ENCODE measurements at regions not wholly inside any gene's neighbourhood (a gene's known extent, or its start where the extent isn't known, plus 50 kb on each side); places are given as distances from the start of the nearest gene placed in this dataset.

GRCh38 chr15:85967553-85967952, 112.1 kb upstream of the AGBL1 start:
- H3K36me3 ChIP-seq (ENCODE audit: control insufficient read depth, insufficient read depth, low read length) = no peaks in the 10 kb centered on the region
- TF ChIP-seq CTCF (IDR thresholded peaks at IDR 0.05; ENCODE audit: insufficient read depth, low read length, severe bottlenecking) = no peak
- no peaks in the 10 kb centered on the region for H3K27me3 ChIP-seq (ENCODE audit: control insufficient read depth, insufficient read depth, low read length)
- DNase-seq (ENCODE audit: low read depth) (no peak), FAIRE-seq (no peak)
- H3K4me3 ChIP-seq (ENCODE audit: low read depth, low read length) = no peak overlapping the region

GRCh38 chr15:85972805-85973540, 106.7 kb upstream of the AGBL1 start:
- Histone ChIP-seq H3K4me3 (ENCODE audit: low read depth, low read length) (no peak overlapping the region), H3K27me3 (ENCODE audit: control insufficient read depth, insufficient read depth, low read length) (no peaks in the 10 kb centered on the region), H3K36me3 (ENCODE audit: control insufficient read depth, insufficient read depth, low read length) (no peaks in the 10 kb centered on the region)
- TF ChIP-seq CTCF (IDR thresholded peaks at IDR 0.05; ENCODE audit: insufficient read depth, low read length, severe bottlenecking) = no peak
- no peak for FAIRE-seq
- no peak for DNase-seq (ENCODE audit: low read depth)

- DNase-seq (ENCODE audit: low read depth) (no peak), FAIRE-seq (no peak)
- no peak for TF ChIP-seq CTCF (IDR thresholded peaks at IDR 0.05; ENCODE audit: insufficient read depth, low read length, severe bottlenecking)
- Histone ChIP-seq H3K36me3 (ENCODE audit: control insufficient read depth, insufficient read depth, low read length) (no peaks in the 10 kb centered on the region), H3K4me3 (ENCODE audit: low read depth, low read length) (no peak overlapping the region), H3K27me3 (ENCODE audit: control insufficient read depth, insufficient read depth, low read length) (no peaks in the 10 kb centered on the region)
Measured at GRCh38 chr15:85973584-85974347, 105.9 kb upstream of the AGBL1 start.

GRCh38 chr15:85974348-85974705, 105.3 kb upstream of the AGBL1 start:
- peak; percentile 63 for DNase-seq (ENCODE audit: low read depth)
- Histone ChIP-seq H3K36me3 (ENCODE audit: control insufficient read depth, insufficient read depth, low read length) (no peaks in the 10 kb centered on the region), H3K27me3 (ENCODE audit: control insufficient read depth, insufficient read depth, low read length) (no peaks in the 10 kb centered on the region), H3K4me3 (ENCODE audit: low read depth, low read length) (no peak overlapping the region)
- TF ChIP-seq CTCF (IDR thresholded peaks at IDR 0.05; ENCODE audit: insufficient read depth, low read length, severe bottlenecking) = no peak
- no peak for FAIRE-seq

GRCh38 chr15:85974742-85975141, 104.9 kb upstream of the AGBL1 start:
- FAIRE-seq = no peak
- H3K4me3 ChIP-seq (ENCODE audit: low read depth, low read length) = no peak overlapping the region
- H3K27me3 ChIP-seq (ENCODE audit: control insufficient read depth, insufficient read depth, low read length) = no peaks in the 10 kb centered on the region
- TF ChIP-seq CTCF (IDR thresholded peaks at IDR 0.05; ENCODE audit: insufficient read depth, low read length, severe bottlenecking) = no peak
- no peaks in the 10 kb centered on the region for H3K36me3 ChIP-seq (ENCODE audit: control insufficient read depth, insufficient read depth, low read length)
- DNase-seq (ENCODE audit: low read depth) = no peak

Measured in bronchial epithelial cell (primary cell).